Thyroid gland (tissue), 4 donors: ENCODE measurements at regions not wholly inside any gene's neighbourhood (a gene's known extent, or its start where the extent isn't known, plus 50 kb on each side); places are given as distances from the start of the nearest gene placed in this dataset.
A peak's percentile ranks its signal among the peaks of the same experiment; 100 is the strongest.

Experiments used
- DNase-seq, 2 donors: peaks; one replicate each; pipeline ENCODE4 v3.0.0-alpha.2; 2019
- H3K27ac ChIP-seq, 3 donors: fragments of 200-600 bp; sonication (generic); 1 replicate in 2 of 3; 2 replicates in 1 of 3; pipeline ENCODE4 v1.5.1; 2016 to 2019; ENCODE audit warnings: mild to moderate bottlenecking in 1 of 3, moderate library complexity in 1 of 3
- H3K27me3 ChIP-seq: fragments of 200-600 bp; sonication (generic); one replicate; pipeline ENCODE4 v1.5.1; 2019
- H3K36me3 ChIP-seq, 2 donors: fragments of 200-600 bp; sonication (generic); one replicate each; pipeline ENCODE4 v1.5.1; 2016 to 2019
- H3K4me1 ChIP-seq, 2 donors: fragments of 200-600 bp; sonication (generic); one replicate each; pipeline ENCODE4 v1.5.1; 2017 to 2019
- H3K4me3 ChIP-seq, 3 donors: fragments of 200-600 bp; sonication (generic); replicated peaks in 1 of 3; 1 replicate in 2 of 3; 2 replicates in 1 of 3; pipeline ENCODE4 v1.5.1; 2016; ENCODE audit warnings: mild to moderate bottlenecking in 1 of 3
- H3K9me3 ChIP-seq: fragments of 200-600 bp; sonication (generic); one replicate; pipeline ENCODE4 v1.5.1; 2017
- CTCF ChIP-seq, 6 experiments: fragments of 200-600 bp in 3 of 6; fragments of 450-650 bp in 3 of 6; sonication (generic) in 3 of 6; IDR thresholded peaks; one replicate each; pipeline ENCODE4 v1.5.1; 2016 to 2019; ENCODE audit warnings: antibody characterized with exemption in 6 of 6, mild to moderate bottlenecking in 2 of 6, inconsistent platforms in 1 of 6, moderate library complexity in 1 of 6
- POLR2A ChIP-seq, 2 donors: fragments of 450-650 bp; IDR thresholded peaks; one replicate each; pipeline ENCODE4 v1.6.1; 2017; ENCODE audit warnings: antibody characterized with exemption in 2 of 2, mild to moderate bottlenecking in 2 of 2, moderate library complexity in 1 of 2
- WGBS, 2 donors: methylation state at CpG; one replicate each; pipeline ENCODE4 v1.1.5; 2017; 5-methylcytosine and 5-hydroxymethylcytosine counted together
- intact Hi-C: fragments of 100-400 bp; cut with DNase I; formaldehyde crosslinking; loops from one replicate; pipeline ENCODE4 v1.15.1; 2023

- Histone ChIP-seq H3K27ac (peak overlapping the region in 1 of 3 donors; percentile 32), H3K4me3 (no peak overlapping the region), H3K9me3 (no peaks in the 10 kb centered on the region), H3K4me1 (peaks cover 22 to 25% of the 10 kb centered on the region in 2 donors), H3K36me3 (no peaks in the 10 kb centered on the region), H3K27me3 (no peaks in the 10 kb centered on the region)
- DNase-seq = peak in 1 of 2 donors; percentile 10
- no peak for TF ChIP-seq CTCF (IDR thresholded peaks at IDR 0.05)
- TF ChIP-seq POLR2A (IDR thresholded peaks at IDR 0.05) = no peak
- 80 to 82% methylated on average over 7 of the region's 7 CpGs for WGBS, 2 donors
- intact Hi-C loops = no loop called here
These were observed 145.6 kb upstream of the TMCO5A start for GRCh38 chr15:37788767-37789396.

GRCh38 chr15:37789397-37789786 lies 145.0 kb upstream of the TMCO5A start:
- TF ChIP-seq POLR2A (IDR thresholded peaks at IDR 0.05) (no peak), CTCF (IDR thresholded peaks at IDR 0.05) (no peak)
- intact Hi-C loops = no loop called here
- no peaks in the 10 kb centered on the region for H3K36me3 ChIP-seq
- no peak overlapping the region for H3K27ac ChIP-seq
- H3K27me3 ChIP-seq = no peaks in the 10 kb centered on the region
- WGBS, 2 donors = 89 to 91% methylated on average over 5 of the region's 5 CpGs
- DNase-seq = no peak
- H3K9me3 ChIP-seq = no peaks in the 10 kb centered on the region
- peaks cover 22 to 23% of the 10 kb centered on the region in 2 donors for H3K4me1 ChIP-seq
- no peak overlapping the region for H3K4me3 ChIP-seq

- intact Hi-C loops = no loop called here
- DNase-seq = no peak
- TF ChIP-seq CTCF (IDR thresholded peaks at IDR 0.05) (no peak), POLR2A (IDR thresholded peaks at IDR 0.05) (no peak)
- Histone ChIP-seq H3K27ac (no peak overlapping the region), H3K4me3 (no peak overlapping the region), H3K36me3 (no peaks in the 10 kb centered on the region), H3K27me3 (no peaks in the 10 kb centered on the region), H3K9me3 (no peaks in the 10 kb centered on the region), H3K4me1 (peaks cover 22 to 23% of the 10 kb centered on the region in 2 donors)
These were observed 144.6 kb upstream of the TMCO5A start for GRCh38 chr15:37789881-37790280.

GRCh38 chr15:37791693-37792092 lies 142.7 kb upstream of the TMCO5A start:
- DNase-seq = no peak
- H3K4me3 ChIP-seq = no peak overlapping the region
- TF ChIP-seq CTCF (IDR thresholded peaks at IDR 0.05) (no peak), POLR2A (IDR thresholded peaks at IDR 0.05) (no peak)
- peaks cover 22 to 23% of the 10 kb centered on the region in 2 donors for H3K4me1 ChIP-seq
- 86 to 91% methylated on average over 3 of the region's 3 CpGs for WGBS, 2 donors
- H3K27me3 ChIP-seq = no peaks in the 10 kb centered on the region
- H3K36me3 ChIP-seq = no peaks in the 10 kb centered on the region
- no peaks in the 10 kb centered on the region for H3K9me3 ChIP-seq
- peak overlapping the region in 1 of 3 donors; percentile 40 for H3K27ac ChIP-seq
- intact Hi-C loops = no loop called here

GRCh38 chr15:37792351-37792750 lies 142.1 kb upstream of the TMCO5A start:
- H3K4me3 ChIP-seq = no peak overlapping the region
- intact Hi-C loops = no loop called here
- H3K9me3 ChIP-seq = no peaks in the 10 kb centered on the region
- peak overlapping the region in 1 of 3 donors; percentile 40 for H3K27ac ChIP-seq
- no peak for TF ChIP-seq CTCF (IDR thresholded peaks at IDR 0.05)
- TF ChIP-seq POLR2A (IDR thresholded peaks at IDR 0.05) = no peak
- peaks cover 22 to 23% of the 10 kb centered on the region in 2 donors for H3K4me1 ChIP-seq
- H3K36me3 ChIP-seq = no peaks in the 10 kb centered on the region
- 57 to 68% methylated on average over 4 of the region's 4 CpGs for WGBS, 2 donors
- DNase-seq = no peak
- no peaks in the 10 kb centered on the region for H3K27me3 ChIP-seq
